Loucy (cell line): ENCODE measurements at regions not wholly inside any gene's neighbourhood (a gene's known extent, or its start where the extent isn't known, plus 50 kb on each side); places are given as distances from the start of the nearest gene placed in this dataset.

Experiments
- CTCF ChIP-seq: fragments of 200-600 bp; sonication (generic); conservative IDR thresholded peaks from 2 replicates; pipeline ENCODE4 v1.5.1; 2014; ENCODE audit warnings: mild to moderate bottlenecking, antibody characterized with exemption, low read length
- EZH2phosphoT487 ChIP-seq: fragments of 200-600 bp; IDR thresholded peaks from 2 replicates; pipeline ENCODE4 v1.6.1; 2018; ENCODE audit warnings: antibody characterized with exemption, mild to moderate bottlenecking, moderate library complexity, borderline replicate concordance

DNA sequence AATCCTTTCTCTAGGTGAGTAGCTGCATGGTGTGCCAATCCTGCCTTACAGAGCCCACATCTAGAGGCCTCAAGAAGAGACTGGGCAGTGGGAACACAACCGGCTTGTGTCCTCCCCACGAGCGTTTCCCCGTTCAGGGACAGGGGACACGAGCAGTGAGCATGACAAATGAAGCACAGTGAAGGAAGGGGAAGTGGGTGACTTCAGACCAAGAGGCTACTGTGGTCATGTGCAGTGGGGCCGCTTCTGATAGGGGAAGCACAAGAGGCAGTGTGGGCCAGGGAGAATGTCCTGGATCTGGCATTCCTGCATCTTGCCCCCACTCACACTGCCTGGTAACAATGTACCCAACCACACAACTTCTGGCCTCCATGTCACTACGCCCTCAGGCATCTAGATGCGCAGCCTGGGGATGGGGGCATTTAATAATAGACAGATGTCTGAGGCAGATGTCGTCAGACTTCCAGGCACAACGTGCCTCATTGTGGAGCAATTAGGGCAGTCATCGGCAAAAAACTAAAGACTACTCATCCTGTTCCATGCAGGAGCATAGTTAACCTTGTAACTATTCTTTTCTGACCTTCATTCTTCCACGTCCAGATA, 155.6 kb upstream of the NBPF11 start:
- no peak for TF ChIP-seq CTCF
- no peak for TF ChIP-seq EZH2phosphoT487
